HG03520 (cell line): ENCODE measurements at regions not wholly inside any gene's neighbourhood (a gene's known extent, or its start where the extent isn't known, plus 50 kb on each side); places are given as distances from the start of the nearest gene placed in this dataset.

Experiments used
- ATAC-seq: cut with Tn5 transposase; IDR thresholded peaks from one replicate; pipeline ENCODE4 v1.9.1; 2021; ENCODE audit warnings: mild to moderate bottlenecking, moderate library complexity; ENCODE audit not compliant: unreplicated experiment

DNA sequence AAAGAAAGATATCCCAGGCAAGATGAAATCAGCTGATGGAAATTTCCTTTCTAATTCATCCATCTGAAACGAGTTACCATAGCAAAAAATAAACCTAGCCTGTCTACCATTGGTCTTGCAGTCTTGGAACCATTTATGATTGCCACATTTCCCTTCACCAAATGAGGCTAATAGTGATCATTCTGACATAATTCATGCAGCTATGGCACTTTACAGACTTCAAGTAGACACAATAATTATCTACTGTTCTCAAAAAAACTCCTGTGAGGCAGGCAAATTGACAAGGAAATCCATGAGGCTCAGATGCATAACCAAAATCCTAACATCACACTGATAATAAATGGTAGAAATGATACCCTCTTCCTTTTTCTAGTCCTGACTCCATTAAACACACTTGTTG, 1669.7 kb upstream of the LRRTM1 start:
- ATAC-seq = no peak

- no peak for ATAC-seq
Observed at GRCh38 chr2:81942876-81943275, 1638.3 kb upstream of the LRRTM1 start.

- no peak for ATAC-seq
Observed at GRCh38 chr2:81942136-81942680, 1637.7 kb upstream of the LRRTM1 start.

DNA sequence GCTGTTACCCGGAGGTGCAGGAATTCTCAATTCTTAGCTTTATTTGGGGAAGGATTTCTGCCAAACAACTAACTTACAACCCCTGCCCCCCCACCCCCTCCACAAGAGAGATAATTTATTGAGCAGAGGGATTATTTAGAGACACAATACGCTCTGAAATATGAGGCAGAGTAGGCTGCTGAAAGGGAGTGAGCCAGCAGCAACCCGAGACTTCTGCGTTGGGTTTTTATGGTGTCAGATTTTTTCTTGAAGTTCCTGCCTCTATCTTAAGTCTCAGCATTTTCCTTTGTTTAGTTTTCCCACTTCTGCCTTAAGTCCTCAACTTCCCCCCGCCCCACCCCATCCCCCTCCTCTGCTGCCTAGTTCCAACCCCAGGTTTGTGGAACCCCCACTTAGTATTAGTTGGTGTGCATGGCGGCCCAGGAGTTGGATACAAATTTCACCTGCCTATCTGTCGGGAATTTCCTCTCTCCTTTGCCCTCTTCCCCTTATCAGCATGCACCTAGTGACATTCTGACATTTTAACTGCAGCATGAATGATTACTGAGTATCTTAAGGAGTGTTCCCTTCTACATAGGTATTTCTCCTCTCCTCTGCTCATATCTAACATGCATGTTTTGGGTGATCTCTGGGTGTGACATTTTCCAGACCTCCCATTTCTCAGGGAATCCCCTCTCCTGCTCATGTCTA, 1635.9 kb upstream of the LRRTM1 start:
- ATAC-seq = no peak

DNA sequence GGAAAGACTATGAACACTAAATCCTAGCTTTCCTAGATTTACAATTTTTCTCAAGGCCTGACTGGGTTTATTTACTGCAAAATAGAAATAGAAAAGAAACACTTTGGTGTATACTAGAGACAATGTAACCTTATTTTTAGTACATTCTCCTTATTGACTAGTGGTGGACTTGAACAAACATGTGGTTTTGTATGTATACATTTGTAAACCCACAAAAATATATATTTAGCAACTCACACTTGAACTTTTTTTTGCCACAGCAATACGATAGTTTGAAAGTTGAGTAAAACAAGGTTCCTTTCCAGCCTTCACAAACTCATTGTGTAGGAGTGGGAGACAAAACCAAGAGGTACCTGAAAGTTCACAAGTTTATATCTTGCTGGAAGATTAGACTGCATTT, 1633.4 kb upstream of the LRRTM1 start:
- no peak for ATAC-seq

DNA sequence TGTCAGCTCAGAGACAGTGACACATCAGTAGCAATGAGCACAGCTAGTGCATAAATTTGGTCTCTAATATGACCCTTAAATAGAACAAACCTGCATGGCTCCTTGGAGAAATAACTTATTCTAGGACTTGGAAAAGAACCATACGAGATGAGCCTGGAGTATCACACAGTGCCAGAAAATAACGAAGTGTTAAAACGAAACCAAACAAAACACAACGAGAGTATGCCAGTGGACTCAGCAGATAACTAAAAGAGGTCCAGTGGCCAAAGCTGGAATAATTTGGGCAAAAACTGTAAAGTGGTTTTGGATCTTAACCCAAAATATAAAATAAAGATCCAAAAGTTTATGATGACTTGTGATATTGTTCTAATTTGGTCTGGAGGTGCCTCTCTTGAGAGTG, 1599.0 kb upstream of the LRRTM1 start:
- no peak for ATAC-seq

GRCh38 chr2:81901017-81901416, 1596.5 kb upstream of the LRRTM1 start:
- ATAC-seq = no peak

GRCh38 chr2:81895620-81896250, 1591.2 kb upstream of the LRRTM1 start:
- no peak for ATAC-seq

- no peak for ATAC-seq
Observed at GRCh38 chr2:81894451-81894990, 1590.0 kb upstream of the LRRTM1 start.

GRCh38 chr2:81876624-81877023, 1572.1 kb upstream of the LRRTM1 start:
- ATAC-seq = no peak

GRCh38 chr2:81872006-81872405, 1567.5 kb upstream of the LRRTM1 start:
- ATAC-seq = no peak

DNA sequence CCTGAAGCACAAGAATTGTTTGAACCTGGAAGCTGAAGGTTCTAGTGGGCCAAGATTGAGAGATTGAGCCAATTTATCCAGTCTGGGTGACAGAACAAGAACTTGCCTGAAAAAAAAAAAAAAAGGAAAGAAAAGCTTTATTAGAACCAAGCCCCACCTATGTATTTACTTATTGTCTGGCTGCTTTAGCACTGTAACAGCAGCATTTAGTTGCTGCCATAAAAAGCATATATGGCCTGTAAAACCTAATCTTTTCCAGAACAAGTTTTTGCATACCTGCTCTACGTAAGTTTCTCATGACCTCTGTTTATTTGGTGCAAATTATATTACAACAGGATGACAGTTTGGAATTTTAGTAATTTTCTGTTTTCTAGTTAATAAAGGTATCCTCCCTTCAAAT, 1565.6 kb upstream of the LRRTM1 start:
- no peak for ATAC-seq

DNA sequence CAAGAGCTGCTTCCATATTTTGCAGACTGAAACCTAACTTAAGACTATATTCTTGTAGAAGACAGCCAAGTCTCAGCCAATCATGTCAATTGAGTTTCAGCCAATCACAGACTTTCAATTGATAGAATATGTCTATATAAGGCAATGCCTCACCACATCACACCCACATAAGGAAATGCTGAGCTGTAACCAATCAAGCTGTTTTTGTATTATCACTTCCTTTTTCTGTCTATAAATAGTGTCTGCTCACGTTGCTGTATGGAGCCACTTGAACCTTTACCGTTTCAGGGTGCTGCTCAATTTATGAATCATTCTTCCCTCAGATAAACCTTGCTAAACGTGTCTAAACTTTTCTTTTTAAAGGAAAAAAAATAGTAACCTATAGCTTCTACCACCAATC, 1554.4 kb upstream of the LRRTM1 start:
- no peak for ATAC-seq

GRCh38 chr2:81853341-81853740, 1548.8 kb upstream of the LRRTM1 start:
- ATAC-seq = no peak

GRCh38 chr2:81852651-81853050, 1548.1 kb upstream of the LRRTM1 start:
- no peak for ATAC-seq

GRCh38 chr2:81839780-81840179, 1535.2 kb upstream of the LRRTM1 start:
- no peak for ATAC-seq

DNA sequence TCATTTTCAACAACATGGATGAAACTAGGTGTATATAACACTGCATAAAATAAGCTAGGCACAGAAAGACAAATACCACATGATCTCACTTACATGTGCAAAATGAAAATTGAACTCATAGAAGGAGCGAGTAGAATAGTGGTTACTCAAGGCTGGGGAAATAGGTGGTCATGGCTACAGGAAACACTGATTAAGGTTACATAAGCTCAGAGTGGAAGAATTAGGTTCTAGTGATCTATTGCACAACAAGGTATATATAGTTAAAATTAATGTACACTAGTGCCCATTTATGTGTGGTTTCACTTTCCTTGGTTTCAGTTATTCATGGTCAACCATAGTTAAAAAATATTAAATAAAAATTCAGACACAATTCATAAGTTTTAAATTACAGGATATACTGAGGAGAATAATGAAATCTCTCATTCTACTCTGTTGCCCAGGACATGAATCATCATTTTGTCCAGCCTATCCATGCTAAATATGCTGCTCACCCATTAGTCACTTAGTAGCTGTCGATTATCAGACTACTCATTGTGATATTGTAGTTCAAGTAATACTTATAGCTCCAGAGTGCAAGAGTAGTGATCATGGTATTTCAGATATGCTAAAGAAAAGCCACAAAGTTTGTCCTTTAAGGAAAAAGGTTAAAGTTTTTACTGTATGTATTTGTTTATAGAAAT, 1530.9 kb upstream of the LRRTM1 start:
- ATAC-seq = no peak

- ATAC-seq = no peak
Observed at GRCh38 chr2:81786811-81787210, 1482.3 kb upstream of the LRRTM1 start.

DNA sequence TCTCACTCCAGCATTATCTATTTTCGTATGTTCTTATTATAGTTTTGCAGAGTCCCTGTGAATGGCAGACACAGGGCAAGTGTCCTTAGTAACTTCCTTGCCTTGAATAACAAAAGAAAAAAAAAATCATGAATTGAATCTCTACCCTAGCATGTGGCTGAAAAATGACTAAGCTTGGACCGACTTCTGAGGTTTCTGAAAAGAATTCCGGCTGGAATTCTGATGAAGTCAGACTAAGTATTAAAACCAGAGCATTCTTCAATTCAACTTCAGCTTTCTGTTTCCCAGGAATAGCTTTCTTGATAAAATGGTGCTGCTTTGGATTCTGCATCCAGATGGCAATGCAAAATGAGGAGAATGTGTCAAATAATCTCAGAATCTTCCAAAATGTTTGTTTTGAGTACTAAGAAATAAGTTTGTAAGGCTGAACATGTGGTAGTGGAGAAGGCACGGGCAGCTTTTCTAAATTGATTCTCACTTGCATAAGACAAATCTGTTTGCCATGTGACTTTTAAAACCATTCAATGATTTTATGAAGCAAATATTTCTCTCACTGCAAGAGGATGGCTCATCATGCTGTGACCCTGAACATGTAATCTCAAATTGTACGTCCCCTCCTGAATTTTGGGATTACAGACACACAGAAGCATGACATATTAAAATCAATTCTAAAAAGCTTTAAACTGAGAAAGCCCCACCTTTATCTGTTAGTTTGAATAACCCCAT, 1462.8 kb upstream of the LRRTM1 start:
- ATAC-seq = no peak

- ATAC-seq = no peak
Observed at GRCh38 chr2:81747481-81748070, 1443.0 kb upstream of the LRRTM1 start.

GRCh38 chr2:81739966-81740365, 1435.4 kb upstream of the LRRTM1 start:
- ATAC-seq = no peak
